ENCODE measurements at regions not wholly inside any gene's neighbourhood (a gene's known extent, or its start where the extent isn't known, plus 50 kb on each side); places are given as distances from the start of the nearest gene placed in this dataset.

DNA sequence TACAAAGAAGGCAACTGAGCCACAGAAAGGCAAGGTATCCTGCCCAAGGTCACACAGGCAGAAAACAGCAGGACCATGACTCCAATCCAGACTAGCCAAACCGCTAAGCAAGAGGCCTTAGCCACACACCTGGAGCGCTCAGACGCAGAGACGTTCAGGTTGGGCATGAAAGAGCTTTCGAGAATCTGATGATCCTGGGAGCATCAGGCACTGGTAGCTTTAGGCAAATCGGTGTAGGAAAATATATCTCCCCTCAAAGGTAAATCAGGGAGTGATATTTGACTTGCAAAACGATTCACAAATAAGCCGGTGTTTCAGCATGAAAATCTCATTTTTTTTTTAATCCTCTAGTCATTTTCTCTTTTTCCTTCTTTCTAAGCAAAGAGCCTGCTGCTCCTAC, 279.0 kb downstream of the MRTFB start:
- TF ChIP-seq, protein P1, sequence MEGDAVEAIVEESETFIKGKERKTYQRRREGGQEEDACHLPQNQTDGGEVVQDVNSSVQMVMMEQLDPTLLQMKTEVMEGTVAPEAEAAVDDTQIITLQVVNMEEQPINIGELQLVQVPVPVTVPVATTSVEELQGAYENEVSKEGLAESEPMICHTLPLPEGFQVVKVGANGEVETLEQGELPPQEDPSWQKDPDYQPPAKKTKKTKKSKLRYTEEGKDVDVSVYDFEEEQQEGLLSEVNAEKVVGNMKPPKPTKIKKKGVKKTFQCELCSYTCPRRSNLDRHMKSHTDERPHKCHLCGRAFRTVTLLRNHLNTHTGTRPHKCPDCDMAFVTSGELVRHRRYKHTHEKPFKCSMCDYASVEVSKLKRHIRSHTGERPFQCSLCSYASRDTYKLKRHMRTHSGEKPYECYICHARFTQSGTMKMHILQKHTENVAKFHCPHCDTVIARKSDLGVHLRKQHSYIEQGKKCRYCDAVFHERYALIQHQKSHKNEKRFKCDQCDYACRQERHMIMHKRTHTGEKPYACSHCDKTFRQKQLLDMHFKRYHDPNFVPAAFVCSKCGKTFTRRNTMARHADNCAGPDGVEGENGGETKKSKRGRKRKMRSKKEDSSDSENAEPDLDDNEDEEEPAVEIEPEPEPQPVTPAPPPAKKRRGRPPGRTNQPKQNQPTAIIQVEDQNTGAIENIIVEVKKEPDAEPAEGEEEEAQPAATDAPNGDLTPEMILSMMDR (optimal IDR thresholded peaks at IDR 0.05 in 1 of 3, IDR thresholded peaks at IDR 0.05 in 1 of 3, conservative IDR thresholded peaks at IDR 0.05 in 1 of 3; ENCODE audit: extremely low read depth in 1 of 3, insufficient read depth in 2 of 3, low read length in 3 of 3): no peak
- TF ChIP-seq EZH2 (IDR thresholded peaks at IDR 0.05; ENCODE audit: low read length): no peak
